ENCODE measurements at regions not wholly inside any gene's neighbourhood (a gene's known extent, or its start where the extent isn't known, plus 50 kb on each side); places are given as distances from the start of the nearest gene placed in this dataset.

DNA sequence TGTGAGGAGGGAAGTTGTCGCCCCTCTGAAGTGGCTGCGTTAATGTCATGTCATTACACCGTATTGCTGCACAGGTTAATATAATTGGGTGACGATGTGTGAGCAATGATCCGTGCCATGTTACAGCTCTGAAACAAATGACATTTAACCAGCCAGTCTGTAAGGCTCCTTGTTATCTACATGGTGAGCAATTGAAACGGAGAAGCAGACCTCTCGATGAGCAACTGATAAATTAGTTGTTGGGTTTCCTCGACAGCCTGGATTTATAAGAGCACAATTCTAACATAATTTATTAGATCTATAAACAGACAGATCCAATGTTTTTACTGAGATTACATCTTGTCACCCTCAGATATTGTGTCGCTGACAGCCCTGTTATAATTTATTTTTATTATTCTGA, 49.9 kb upstream of the MAFB start:
- no peak for DNase-seq

GRCh38 chr20:40739841-40740240, 50.8 kb upstream of the MAFB start:
- DNase-seq, result no peak

GRCh38 chr20:40741507-40742106, 52.6 kb upstream of the MAFB start:
- no peak for DNase-seq

GRCh38 chr20:40743141-40743775, 54.2 kb upstream of the MAFB start:
- no peak for DNase-seq

DNA sequence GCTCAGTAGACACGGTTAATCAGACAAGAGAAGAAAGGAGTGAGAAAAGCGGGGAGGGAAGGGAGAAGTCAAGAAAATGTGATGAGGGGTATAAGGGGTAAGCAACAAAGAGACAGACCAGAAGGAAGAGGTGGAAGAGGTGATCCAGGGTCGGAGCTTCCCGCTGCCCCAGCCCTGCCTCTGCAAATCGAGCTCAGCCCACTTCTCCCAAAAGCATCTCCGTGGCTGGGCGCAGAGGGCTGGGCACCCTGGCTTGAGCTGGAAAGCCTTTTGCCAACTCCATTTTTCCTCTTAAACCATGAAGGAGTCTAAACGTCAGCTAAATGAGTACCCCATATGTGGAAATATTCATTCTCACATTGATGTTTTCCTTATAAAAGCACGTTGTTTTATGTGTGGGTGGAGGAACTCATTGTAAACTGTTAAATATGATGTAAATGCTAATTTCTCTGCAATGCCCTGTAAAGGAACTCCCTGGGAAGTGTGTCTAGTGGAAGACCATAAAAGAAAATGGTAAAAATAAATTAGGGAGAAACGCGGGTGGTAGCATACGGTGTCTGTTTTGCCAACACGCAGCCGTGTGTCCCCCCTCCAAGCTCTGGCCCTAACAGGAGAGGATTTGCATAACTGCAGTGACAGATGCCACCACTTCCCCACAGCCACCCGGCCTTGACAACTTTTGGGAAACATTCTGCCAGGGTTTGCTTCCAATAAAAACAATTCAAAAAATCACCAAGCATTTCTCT, 55.2 kb upstream of the MAFB start:
- DNase-seq, result no peak

DNA sequence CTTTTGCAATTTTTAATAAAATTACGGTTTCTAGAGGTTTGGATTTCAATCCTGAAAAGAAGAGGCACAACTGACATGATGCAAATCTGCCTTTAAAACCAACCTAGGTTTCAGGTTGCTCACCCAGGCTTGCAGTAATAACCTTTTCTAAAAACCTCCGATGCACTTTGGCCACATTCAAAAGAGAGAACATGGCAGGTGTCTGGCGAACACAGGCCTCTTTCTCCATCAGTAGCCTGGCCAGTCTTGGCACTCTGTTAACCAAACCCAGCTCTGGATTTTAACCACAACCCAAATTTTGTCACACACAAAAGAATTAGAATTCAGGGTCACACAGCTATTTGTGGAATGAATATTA, 55.8 kb upstream of the MAFB start:
- no peak for DNase-seq

GRCh38 chr20:40746251-40746650, 57.2 kb upstream of the MAFB start:
- DNase-seq, result no peak

DNA sequence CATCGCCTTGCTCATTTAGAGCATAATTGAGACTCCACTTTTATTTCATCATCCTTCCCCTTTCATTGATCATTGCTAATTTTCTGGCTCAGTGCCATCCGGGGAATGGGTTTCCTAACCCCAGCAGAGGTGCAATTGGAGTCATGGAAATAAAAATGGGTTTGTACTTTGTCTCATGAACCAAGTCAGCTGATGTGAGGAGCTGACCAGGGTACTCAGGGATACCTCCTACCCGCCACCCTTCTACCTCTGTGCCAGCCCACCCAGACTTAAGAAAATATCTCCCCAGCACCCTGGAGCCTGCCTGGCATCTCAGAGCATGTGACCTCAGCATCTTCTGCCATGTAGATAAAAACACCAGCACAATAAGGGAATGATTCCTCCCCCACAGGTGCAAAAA, 59.1 kb upstream of the MAFB start:
- DNase-seq, result no peak

DNA sequence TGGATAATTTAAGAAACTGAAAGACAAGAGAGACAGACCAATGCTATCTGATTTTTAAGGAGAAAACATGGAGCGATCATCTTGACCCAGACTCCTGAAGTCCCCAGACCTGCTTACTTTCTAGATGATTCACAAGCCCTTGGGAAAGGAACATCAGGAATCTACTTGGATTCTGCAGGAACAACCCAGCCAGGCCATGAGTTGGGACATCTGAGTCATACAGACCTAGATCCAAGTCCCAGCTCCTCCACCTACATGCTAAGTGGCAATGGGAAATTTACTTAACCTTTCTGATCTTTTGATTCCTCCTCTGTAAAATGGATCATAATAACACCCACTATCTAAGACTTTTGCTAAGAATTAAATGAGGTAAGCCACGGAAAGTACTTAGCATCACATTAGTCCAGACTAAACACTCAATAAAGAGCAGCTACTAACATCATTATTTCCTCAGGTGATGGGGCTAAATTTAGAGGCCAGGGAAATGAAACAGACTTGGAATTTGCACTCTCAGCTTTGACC, 61.0 kb upstream of the MAFB start:
- no peak for DNase-seq

GRCh38 chr20:40750541-40751035, 61.6 kb upstream of the MAFB start:
- no peak for DNase-seq

DNA sequence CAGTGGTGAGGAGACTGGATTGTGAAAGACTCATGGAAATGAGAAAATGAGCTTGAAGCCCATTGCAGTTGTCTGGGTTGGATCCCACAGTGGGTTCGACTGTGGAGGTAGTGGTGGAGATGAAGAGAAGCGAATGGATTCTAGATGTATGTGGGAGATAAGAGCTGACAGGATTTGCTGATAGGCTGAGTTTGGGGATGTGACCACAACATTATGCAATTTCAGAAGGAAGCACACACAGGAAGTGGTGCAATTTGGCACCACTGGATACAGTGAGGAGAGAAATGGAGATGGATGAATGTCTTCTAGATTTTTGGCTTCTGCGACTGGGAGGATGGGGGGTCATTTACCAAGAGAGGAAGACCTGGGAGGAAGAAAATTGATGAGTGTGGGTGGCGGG, 64.4 kb upstream of the MAFB start:
- DNase-seq, result no peak

DNA sequence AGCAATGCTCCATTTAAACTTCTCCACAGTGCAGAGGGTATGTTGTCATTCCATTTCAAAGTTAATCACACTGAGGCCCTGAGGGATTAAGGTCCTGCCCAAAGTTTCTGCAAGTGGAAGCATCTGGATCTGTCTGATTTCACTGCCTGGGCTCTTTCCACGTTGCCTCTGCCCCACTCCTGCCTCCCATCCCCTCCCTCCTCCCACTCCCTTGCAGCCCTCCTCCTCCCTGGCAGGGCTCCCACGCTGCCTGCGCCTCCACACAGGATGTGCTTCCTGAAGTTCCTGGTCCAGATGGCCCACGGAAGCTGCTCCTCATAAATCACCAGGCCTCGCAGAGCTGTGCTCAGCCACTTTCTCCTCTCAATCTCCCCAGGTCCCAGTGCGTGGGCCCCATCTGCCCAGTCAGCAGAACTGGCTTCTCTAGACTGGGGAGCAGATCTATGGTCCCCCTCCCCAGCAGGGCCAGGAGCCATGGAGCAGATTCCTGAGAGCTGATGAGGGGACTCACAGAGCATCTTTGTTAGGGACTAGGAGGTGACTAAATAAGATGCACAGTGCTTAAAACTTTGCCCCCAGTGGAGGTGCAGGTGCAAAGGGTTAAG, 65.4 kb upstream of the MAFB start:
- no peak for DNase-seq

DNA sequence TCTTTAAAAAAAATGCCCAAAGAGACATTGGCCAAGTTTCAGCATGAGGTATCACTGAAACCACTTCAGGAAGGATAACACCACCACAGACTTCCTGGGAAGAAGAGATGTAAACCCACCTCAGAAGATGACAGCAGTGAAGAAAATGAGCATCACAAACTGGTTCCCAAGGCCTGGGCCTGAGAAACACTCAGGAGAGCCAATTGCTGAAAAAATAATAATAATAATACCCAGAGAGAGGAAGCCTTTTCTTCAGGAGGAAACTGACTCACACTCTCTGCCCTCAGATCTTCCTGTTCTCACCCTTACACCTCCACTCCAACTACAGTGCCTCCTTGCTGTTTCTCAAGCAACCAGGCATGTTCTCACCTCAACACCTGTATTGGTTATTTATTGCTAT, 68.1 kb upstream of the MAFB start:
- no peak for DNase-seq

- DNase-seq, result no peak
These were observed 69.8 kb upstream of the MAFB start for GRCh38 chr20:40758790-40759189.

DNA sequence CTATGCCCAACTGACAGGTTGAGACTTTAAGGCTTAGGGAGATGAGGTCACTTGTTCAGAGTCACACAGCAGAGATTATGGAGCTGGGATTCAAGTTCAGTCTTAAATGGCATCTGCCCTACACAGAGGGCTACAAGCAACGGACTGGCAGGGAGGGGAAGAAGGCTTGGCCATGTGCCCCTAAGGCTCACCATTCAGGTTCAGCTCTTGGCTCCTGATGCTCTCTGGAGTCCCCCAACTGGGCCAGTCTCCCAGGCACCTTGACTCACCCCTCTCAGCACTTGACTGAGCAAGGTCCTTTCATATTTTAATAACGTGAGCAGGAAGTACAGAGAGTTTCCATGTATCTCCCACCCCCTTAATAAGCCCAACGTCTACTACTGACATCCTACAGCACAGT, 71.4 kb upstream of the MAFB start:
- DNase-seq, result no peak

GRCh38 chr20:40763646-40764295, 74.7 kb upstream of the MAFB start:
- DNase-seq, result no peak

DNA sequence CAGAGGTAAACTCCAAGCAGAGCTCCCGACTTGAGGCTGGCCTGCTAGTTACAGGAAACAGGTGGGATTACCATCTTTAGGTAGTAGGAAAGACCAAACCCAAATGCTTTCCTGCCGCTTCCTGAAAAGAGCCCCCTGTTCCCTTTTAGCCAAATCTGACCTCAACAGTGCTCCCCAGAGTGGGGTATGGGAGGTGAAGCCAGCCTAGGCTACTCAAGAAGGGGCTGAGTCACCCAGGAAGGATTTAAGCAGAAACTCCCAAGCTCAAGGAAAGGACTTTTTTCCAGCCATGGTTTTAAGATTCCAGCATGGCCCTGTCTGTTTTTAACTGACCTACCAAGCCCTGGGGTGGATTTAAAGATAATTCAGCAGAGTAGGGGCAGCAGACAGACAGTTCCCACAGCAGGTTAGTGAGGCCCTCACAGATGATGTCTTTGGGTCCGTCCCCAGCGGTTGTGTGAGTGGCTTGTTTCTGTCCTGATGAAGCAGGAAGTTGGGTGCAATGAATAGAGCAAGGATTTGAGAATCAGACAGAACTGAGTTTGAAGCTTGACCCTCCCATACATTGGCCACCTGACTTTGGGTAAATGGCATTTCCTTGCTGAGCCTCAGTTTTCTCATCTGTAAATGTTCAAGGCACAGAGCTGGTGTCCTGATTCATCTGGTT, 76.9 kb upstream of the MAFB start:
- DNase-seq, result no peak

GRCh38 chr20:40766790-40767614, 78.0 kb upstream of the MAFB start:
- no peak for DNase-seq

- no peak for DNase-seq
These were observed 78.5 kb upstream of the MAFB start for GRCh38 chr20:40767615-40767924.

GRCh38 chr20:40768105-40768504, 79.1 kb upstream of the MAFB start:
- DNase-seq, result no peak

- DNase-seq, result no peak
These were observed 80.7 kb upstream of the MAFB start for GRCh38 chr20:40769677-40770285.

Data from effector CD4-positive, alpha-beta T cell (primary cell).